ENCODE measurements at regions not wholly inside any gene's neighbourhood (a gene's known extent, or its start where the extent isn't known, plus 50 kb on each side); places are given as distances from the start of the nearest gene placed in this dataset.

DNA sequence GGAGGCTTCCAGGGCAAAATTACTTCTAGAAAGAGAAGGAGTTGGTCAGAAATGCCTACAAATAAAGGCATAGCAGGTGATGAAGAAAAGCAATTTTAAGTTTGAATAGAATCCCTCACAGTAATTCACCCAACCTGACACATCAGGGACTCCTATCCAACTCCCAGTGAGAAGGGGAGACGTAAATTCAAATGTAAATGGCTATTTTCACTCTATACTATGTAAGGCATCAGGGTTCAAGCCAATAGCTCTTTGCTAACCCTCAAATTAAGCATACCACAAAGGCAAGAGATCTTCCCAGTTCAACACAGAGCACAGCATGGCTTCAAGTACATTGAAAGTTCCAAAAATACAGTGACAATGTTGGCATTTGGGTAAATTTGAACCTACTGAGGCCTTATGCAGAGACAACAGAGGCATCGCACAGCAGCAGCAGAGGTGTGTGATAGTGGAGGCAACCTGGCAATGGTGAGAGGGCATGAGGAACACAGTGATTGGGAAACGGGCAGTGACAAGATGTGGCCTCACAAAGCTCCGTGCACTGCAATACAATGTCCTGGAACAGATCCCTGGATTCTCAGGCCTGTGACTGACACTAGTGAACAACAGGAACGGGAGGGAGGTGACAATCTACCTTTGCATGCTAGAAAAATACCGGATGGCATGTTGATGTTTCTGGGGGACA, 95.7 kb downstream of the VSTM2A start:
- TF ChIP-seq POLR2A (IDR thresholded peaks at IDR 0.05): no peak
- no peak for TF ChIP-seq EP300 (IDR thresholded peaks at IDR 0.05)

All from ovary (tissue), 1 donor.